ENCODE measurements at regions not wholly inside any gene's neighbourhood (a gene's known extent, or its start where the extent isn't known, plus 50 kb on each side); places are given as distances from the start of the nearest gene placed in this dataset.

DNA sequence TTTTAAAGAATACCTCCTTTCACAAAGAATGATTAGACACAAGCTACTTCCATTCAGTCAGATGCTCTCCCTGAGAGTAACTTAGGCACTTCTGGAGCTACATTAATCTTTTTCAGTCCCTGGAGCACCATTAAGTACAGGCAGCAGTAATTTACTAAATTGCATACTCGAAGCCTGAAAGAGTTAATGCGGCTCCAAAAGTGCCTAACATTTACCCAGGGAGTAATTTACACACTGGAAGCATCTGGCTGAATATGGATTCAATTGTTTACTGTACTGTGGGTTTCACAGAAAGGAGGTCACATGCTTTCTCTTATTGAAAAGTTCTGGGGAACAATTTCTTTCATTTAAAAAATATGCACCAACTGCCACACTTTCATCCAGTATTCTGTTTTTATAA, 260.8 kb upstream of the TENM3 start (continued):
- TF ChIP-seq, protein P1, sequence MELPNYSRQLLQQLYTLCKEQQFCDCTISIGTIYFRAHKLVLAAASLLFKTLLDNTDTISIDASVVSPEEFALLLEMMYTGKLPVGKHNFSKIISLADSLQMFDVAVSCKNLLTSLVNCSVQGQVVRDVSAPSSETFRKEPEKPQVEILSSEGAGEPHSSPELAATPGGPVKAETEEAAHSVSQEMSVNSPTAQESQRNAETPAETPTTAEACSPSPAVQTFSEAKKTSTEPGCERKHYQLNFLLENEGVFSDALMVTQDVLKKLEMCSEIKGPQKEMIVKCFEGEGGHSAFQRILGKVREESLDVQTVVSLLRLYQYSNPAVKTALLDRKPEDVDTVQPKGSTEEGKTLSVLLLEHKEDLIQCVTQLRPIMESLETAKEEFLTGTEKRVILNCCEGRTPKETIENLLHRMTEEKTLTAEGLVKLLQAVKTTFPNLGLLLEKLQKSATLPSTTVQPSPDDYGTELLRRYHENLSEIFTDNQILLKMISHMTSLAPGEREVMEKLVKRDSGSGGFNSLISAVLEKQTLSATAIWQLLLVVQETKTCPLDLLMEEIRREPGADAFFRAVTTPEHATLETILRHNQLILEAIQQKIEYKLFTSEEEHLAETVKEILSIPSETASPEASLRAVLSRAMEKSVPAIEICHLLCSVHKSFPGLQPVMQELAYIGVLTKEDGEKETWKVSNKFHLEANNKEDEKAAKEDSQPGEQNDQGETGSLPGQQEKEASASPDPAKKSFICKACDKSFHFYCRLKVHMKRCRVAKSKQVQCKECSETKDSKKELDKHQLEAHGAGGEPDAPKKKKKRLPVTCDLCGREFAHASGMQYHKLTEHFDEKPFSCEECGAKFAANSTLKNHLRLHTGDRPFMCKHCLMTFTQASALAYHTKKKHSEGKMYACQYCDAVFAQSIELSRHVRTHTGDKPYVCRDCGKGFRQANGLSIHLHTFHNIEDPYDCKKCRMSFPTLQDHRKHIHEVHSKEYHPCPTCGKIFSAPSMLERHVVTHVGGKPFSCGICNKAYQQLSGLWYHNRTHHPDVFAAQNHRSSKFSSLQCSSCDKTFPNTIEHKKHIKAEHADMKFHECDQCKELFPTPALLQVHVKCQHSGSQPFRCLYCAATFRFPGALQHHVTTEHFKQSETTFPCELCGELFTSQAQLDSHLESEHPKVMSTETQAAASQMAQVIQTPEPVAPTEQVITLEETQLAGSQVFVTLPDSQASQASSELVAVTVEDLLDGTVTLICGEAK (IDR thresholded peaks at IDR 0.05; ENCODE audit: borderline replicate concordance), result no peak
- TF ChIP-seq, protein P2, sequence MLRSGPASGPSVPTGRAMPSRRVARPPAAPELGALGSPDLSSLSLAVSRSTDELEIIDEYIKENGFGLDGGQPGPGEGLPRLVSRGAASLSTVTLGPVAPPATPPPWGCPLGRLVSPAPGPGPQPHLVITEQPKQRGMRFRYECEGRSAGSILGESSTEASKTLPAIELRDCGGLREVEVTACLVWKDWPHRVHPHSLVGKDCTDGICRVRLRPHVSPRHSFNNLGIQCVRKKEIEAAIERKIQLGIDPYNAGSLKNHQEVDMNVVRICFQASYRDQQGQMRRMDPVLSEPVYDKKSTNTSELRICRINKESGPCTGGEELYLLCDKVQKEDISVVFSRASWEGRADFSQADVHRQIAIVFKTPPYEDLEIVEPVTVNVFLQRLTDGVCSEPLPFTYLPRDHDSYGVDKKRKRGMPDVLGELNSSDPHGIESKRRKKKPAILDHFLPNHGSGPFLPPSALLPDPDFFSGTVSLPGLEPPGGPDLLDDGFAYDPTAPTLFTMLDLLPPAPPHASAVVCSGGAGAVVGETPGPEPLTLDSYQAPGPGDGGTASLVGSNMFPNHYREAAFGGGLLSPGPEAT (IDR thresholded peaks at IDR 0.05; ENCODE audit: low read depth), result no peak
- no peak for TF ChIP-seq TAF1 (IDR thresholded peaks at IDR 0.05; ENCODE audit: borderline replicate concordance, low read depth, low read length)
- no peak for TF ChIP-seq RAD51 (IDR thresholded peaks at IDR 0.05)
- no peak for TF ChIP-seq FOXK2 (IDR thresholded peaks at IDR 0.05)
- TF ChIP-seq, protein P3, sequence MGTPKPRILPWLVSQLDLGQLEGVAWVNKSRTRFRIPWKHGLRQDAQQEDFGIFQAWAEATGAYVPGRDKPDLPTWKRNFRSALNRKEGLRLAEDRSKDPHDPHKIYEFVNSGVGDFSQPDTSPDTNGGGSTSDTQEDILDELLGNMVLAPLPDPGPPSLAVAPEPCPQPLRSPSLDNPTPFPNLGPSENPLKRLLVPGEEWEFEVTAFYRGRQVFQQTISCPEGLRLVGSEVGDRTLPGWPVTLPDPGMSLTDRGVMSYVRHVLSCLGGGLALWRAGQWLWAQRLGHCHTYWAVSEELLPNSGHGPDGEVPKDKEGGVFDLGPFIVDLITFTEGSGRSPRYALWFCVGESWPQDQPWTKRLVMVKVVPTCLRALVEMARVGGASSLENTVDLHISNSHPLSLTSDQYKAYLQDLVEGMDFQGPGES (IDR thresholded peaks at IDR 0.05), result no peak
- TF ChIP-seq, protein P4, sequence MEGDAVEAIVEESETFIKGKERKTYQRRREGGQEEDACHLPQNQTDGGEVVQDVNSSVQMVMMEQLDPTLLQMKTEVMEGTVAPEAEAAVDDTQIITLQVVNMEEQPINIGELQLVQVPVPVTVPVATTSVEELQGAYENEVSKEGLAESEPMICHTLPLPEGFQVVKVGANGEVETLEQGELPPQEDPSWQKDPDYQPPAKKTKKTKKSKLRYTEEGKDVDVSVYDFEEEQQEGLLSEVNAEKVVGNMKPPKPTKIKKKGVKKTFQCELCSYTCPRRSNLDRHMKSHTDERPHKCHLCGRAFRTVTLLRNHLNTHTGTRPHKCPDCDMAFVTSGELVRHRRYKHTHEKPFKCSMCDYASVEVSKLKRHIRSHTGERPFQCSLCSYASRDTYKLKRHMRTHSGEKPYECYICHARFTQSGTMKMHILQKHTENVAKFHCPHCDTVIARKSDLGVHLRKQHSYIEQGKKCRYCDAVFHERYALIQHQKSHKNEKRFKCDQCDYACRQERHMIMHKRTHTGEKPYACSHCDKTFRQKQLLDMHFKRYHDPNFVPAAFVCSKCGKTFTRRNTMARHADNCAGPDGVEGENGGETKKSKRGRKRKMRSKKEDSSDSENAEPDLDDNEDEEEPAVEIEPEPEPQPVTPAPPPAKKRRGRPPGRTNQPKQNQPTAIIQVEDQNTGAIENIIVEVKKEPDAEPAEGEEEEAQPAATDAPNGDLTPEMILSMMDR (IDR thresholded peaks at IDR 0.05 in 2 of 3, conservative IDR thresholded peaks at IDR 0.05 in 1 of 3; ENCODE audit: control insufficient read depth in 2 of 3, extremely low read depth in 1 of 3, insufficient read depth in 1 of 3, low read depth in 3 of 3, low read length in 3 of 3), result no peak
- no peak for TF ChIP-seq CHD4 (IDR thresholded peaks at IDR 0.05)
- TF ChIP-seq KLF5 (IDR thresholded peaks at IDR 0.05; ENCODE audit: partially characterized antibody), result no peak

Measured in GM12878 (cell line).